ENCODE measurements at regions not wholly inside any gene's neighbourhood (a gene's known extent, or its start where the extent isn't known, plus 50 kb on each side); places are given as distances from the start of the nearest gene placed in this dataset.
"Not testable (repeated sequence)": the region's sequence is repeated elsewhere in the genome, so short reads cannot be mapped to it uniquely, and the experiment has no call there.

DNA sequence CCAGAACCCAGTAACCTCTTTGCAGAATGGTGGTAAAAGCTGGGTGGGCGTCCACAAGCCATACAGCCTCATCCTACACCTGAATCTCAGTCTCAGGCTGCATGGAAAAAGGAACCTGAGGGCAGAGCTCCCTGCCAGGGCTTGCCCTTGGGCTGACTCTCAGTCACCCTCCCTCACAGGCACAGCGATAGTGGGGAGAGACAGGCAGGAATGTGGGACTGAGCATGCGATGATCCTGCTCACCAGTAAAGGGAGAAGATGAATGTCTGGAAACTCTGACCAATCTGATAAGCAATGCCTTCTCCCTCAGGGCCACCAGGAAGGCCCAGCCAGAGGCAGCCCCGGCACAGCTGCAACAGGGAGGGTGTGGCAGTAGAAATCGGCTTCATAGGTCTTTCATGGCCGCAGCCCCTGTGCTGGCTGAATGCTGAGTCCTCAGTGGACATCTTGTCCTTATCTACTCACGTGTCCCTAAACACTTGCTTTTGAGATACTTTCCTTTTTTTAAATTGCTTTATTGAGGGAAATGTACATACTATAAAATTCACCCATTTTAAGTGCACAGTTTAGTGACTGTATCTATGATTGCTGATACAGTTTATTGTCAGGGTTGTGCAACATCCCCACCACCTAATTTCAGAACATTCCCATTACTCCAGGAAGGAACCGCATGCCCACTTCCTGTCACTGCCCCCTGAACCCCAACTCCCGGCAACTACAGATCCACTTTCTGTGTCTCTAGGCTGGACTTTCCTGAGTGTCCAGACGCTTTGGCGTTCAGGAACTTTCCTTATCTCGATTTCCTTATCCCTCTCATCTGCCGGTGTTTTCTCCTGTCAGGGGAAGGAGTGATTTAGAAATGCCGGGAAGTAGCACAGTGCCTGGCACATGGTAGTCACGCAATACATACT is 258.1 kb downstream of the PCNX1 start:
- DNase-seq = peak in 1 of 2 donors; percentile 31
- TF ChIP-seq EP300 (IDR thresholded peaks at IDR 0.05) (no peak), POLR2AphosphoS5 (IDR thresholded peaks at IDR 0.05) (no peak), POLR2A (IDR thresholded peaks at IDR 0.05) (no peak)
- TF ChIP-seq, protein P1, sequence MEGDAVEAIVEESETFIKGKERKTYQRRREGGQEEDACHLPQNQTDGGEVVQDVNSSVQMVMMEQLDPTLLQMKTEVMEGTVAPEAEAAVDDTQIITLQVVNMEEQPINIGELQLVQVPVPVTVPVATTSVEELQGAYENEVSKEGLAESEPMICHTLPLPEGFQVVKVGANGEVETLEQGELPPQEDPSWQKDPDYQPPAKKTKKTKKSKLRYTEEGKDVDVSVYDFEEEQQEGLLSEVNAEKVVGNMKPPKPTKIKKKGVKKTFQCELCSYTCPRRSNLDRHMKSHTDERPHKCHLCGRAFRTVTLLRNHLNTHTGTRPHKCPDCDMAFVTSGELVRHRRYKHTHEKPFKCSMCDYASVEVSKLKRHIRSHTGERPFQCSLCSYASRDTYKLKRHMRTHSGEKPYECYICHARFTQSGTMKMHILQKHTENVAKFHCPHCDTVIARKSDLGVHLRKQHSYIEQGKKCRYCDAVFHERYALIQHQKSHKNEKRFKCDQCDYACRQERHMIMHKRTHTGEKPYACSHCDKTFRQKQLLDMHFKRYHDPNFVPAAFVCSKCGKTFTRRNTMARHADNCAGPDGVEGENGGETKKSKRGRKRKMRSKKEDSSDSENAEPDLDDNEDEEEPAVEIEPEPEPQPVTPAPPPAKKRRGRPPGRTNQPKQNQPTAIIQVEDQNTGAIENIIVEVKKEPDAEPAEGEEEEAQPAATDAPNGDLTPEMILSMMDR (IDR thresholded peaks at IDR 0.05) = no peak
- Histone ChIP-seq H3K36me3 (no peaks in the 10 kb centered on the region), H3K27me3 (peaks cover 0 to 3% (median 0%) of the 10 kb centered on the region in 3 donors), H3K27ac (no peak overlapping the region), H3K4me3 (no peak overlapping the region), H3K9me3 (peaks cover 0 to 4% (median 0%) of the 10 kb centered on the region in 4 donors), H3K4me1 (peaks cover 0 to 9% (median 0%) of the 10 kb centered on the region in 4 donors)
- intact Hi-C loops (cut with DNase I; ENCODE audit: low total_unique reads) = no loop called here
- 47 to 63% (median 49%) methylated on average over 15 of the region's 15 CpGs for WGBS, 5 donors

DNA sequence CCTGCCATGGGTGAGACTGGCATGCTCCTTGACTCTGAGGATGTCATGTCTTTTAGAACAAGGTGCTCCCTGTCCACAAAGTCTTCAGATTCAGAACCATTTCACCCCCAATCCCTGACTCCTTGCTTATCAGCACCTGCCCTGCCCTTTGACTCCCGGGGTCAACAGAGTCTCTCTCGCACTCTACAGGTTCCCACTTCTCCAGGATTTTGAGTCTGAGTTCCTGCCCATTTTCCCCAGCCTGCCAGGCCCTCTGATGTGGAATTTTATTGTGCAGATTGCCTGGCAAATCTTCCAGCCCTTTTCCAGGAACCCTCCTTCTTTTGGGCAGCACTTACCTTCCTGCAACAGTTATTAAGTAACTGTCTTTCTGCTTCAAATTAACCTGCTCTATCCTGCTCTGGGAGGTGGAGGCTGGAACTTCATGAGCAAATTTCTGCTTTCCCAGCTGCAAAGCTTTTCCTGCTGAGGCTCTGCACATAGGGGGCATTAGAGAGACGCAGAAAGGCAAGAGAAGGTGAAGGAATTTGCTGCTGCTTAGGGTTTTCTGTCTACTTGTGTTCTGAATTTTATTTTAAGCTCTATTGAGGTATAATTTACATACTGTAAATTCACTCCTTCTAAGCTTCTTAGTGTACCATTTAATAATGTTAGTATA is 259.1 kb downstream of the PCNX1 start:
- Histone ChIP-seq H3K36me3 (no peaks in the 10 kb centered on the region), H3K4me1 (peaks cover 0 to 9% (median 0%) of the 10 kb centered on the region in 4 donors), H3K9me3 (no peaks in the 10 kb centered on the region), H3K27ac (no peak overlapping the region), H3K4me3 (no peak overlapping the region), H3K27me3 (peaks cover 0 to 3% (median 0%) of the 10 kb centered on the region in 3 donors)
- peak in 1 of 2 donors; percentile 86 for DNase-seq
- intact Hi-C loops (cut with DNase I; ENCODE audit: low total_unique reads) = no loop called here
- TF ChIP-seq, protein P1 (IDR thresholded peaks at IDR 0.05) = peak in 1 of 7 experiments; percentile 18
- no peak for TF ChIP-seq EP300 (IDR thresholded peaks at IDR 0.05)
- TF ChIP-seq POLR2A (IDR thresholded peaks at IDR 0.05) = no peak
- no peak for TF ChIP-seq POLR2AphosphoS5 (IDR thresholded peaks at IDR 0.05)
- WGBS, 5 donors = 32 to 59% (median 40%) methylated on average over 3 of the region's 3 CpGs

DNA sequence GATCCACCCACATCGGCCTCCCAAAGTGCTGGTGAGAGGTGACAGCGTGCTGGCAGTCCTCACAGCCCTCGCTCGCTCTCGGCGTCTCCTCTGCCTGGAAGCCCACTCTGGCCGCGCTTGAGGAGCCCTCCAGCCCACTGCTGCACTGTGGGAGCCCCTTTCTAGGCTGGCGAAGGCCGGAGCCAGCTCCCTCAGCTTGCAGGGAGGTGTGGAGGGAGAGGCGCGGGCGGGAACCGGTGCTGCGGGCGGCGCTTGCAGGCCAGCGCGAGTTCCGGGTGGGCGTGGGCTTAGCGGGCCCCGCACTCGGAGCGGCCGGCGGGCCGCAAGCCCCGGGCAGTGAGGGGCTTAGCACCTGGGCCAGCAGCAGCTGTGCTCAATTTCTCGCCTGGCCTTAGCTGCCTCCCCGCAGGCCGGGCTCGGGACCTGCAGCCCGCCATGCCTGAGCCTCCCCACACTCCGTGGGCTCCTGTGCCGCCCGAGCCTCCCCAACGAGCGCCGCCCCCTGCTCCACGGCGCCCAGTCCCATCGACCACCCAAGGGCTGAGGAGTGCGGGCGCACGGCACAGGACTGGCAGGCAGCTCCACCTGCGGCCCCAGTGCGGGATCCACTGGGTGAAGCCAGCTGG is 260.2 kb downstream of the PCNX1 start:
- intact Hi-C loops (cut with DNase I; ENCODE audit: low total_unique reads); H3K4me1 ChIP-seq; H3K27me3 ChIP-seq; H3K27ac ChIP-seq; H3K4me3 ChIP-seq; DNase-seq; H3K9me3 ChIP-seq; H3K36me3 ChIP-seq: not testable (repeated sequence)
- WGBS, 5 donors = 95 to 98% (median 97%) methylated on average over 10 to 48 of the region's 48 CpGs

DNA sequence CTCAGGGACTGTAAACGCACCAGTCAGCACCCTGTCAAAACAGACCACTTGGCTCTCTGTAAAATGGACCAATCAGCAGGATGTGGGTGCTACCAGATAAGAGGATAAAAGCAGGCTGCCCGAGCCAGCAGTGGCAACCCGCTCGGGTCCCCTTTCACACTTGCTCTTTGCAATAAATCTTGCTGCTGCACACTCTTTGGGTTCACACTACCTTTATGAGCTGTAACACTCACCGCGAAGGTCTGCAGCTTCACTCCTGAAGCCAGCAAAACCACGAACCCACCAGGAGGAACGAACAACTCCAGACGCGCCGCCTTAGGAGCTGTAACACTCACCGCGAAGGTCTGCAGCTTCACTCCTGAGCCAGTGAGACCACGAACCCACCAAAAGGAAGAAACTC is 260.9 kb downstream of the PCNX1 start:
- H3K4me3 ChIP-seq; H3K36me3 ChIP-seq; intact Hi-C loops (cut with DNase I; ENCODE audit: low total_unique reads); H3K4me1 ChIP-seq; H3K27me3 ChIP-seq; H3K27ac ChIP-seq; H3K9me3 ChIP-seq; DNase-seq: not testable (repeated sequence)
- 55 to 67% (median 60%) methylated on average over 14 of the region's 14 CpGs for WGBS, 5 donors

GRCh38 chr14:71168564-71169427 is 261.5 kb downstream of the PCNX1 start:
- no peak overlapping the region for H3K27ac ChIP-seq
- intact Hi-C loops (cut with DNase I; ENCODE audit: low total_unique reads) = no loop called here
- H3K27me3 ChIP-seq = peaks cover 0 to 3% (median 0%) of the 10 kb centered on the region in 3 donors
- H3K4me1 ChIP-seq = peaks cover 0 to 9% (median 0%) of the 10 kb centered on the region in 4 donors
- WGBS, 5 donors = 79 to 90% (median 84%) methylated on average over 17 of the region's 17 CpGs
- TF ChIP-seq, protein P1 (IDR thresholded peaks at IDR 0.05) = no peak
- TF ChIP-seq POLR2AphosphoS5 (IDR thresholded peaks at IDR 0.05) (no peak), POLR2A (IDR thresholded peaks at IDR 0.05) (no peak), EP300 (IDR thresholded peaks at IDR 0.05) (no peak)
- no peaks in the 10 kb centered on the region for H3K36me3 ChIP-seq
- H3K4me3 ChIP-seq = no peak overlapping the region
- no peak for DNase-seq
- no peaks in the 10 kb centered on the region for H3K9me3 ChIP-seq

Measured in stomach (tissue), 8 donors.